Hippocampal formation (tissue), 2 donors: ENCODE measurements at regions not wholly inside any gene's neighbourhood (a gene's known extent, or its start where the extent isn't known, plus 50 kb on each side); places are given as distances from the start of the nearest gene placed in this dataset.
"Not testable (repeated sequence)": the region's sequence is repeated elsewhere in the genome, so short reads cannot be mapped to it uniquely, and the experiment has no call there.

Source experiments
- DNase-seq, 2 donors: peaks; one replicate each; lab custom pipeline; 2025; lab: John Stamatoyannopoulos, UW

GRCh38 chr16:85202631-85203461, 90.6 kb upstream of the CIBAR2 start:
- DNase-seq = peak in 1 of 2 donors; percentile 46

GRCh38 chr16:85203462-85203813, 91.2 kb upstream of the CIBAR2 start:
- DNase-seq = no peak

GRCh38 chr16:85204242-85205010, 92.2 kb upstream of the CIBAR2 start:
- DNase-seq = no peak

- DNase-seq = not testable (repeated sequence)
These were observed 93.0 kb upstream of the CIBAR2 start for GRCh38 chr16:85205257-85205656.

DNA sequence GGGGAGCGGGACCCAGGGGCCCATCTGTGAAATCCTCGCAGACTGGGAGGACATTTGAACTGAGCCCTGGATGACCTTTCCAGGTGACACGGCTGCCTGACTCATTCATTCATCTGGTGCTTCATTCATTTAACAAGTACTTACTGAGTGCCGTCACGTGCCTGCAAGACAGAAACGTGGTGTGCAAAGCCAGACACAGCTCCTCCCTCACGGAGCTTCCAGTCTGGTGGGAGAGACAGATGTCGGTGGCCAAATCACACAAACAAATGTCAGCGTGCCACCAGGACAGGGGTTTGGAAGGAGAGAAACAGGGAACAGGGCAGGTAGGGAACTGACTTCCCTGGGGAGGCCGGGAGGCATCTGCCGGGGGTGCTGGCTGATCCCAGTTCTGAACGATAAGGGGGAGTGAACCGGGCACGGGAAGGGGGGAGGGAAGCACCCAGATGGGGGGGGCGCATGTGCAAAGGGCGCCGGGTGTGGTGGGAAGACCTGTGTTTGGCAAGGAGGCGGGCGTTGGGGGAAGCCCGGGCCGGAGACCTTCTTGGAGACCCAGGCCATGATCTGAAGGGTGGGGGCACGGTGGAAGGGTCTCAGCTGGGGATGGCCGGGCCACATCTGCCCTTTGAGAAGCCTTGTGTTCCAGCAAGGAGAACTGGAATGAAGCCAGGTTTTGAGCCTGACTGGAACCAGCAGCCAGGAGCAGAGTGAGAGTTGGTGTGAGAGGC, 93.6 kb upstream of the CIBAR2 start:
- no peak for DNase-seq

DNA sequence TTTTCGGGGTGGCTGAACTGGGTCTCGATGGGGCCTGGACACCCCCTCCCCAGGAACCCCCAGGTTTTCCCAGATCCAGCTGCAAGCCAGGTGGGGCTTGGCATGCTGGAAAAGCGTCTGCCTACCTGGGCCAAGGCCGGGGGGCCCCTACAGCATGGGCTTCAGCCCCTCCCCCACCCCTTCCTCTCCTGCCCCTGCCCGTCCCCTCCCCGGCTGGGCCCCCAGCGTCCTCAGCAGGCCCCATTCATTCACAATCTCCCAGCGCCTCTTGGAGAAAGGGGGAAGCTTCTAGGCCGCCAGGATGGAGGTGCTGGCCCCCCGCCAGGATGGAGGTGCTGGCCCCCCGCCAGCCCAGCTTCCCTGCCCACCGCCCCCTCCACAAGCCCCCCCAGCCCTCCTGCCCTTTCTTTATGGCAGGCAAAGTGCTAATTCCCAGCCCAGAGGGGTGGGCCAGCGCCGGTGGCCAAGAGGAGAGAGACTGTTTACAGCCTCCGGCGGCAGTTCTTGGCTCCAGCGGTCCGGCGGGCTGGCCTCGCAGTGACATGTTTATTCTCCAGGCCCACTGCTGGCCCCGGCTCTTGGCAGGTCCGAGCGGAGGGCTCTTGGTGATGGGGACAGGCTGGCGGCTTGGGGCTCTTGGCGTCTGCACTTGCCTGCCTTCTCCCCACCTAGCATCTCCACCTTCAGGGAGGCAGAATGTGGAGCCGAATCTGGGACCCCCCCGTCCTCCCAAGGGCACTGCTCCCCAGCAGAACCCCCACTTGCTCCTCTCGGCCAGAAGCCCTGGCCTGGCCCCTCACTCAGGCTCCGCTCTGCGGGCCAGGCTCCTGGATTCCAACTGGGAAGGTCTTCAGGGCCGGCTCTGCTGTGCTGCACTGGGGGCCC, 94.4 kb upstream of the CIBAR2 start:
- peak; percentile 14 to 43 for DNase-seq

- DNase-seq = no peak
These were observed 95.2 kb upstream of the CIBAR2 start for GRCh38 chr16:85207357-85207921.

DNA sequence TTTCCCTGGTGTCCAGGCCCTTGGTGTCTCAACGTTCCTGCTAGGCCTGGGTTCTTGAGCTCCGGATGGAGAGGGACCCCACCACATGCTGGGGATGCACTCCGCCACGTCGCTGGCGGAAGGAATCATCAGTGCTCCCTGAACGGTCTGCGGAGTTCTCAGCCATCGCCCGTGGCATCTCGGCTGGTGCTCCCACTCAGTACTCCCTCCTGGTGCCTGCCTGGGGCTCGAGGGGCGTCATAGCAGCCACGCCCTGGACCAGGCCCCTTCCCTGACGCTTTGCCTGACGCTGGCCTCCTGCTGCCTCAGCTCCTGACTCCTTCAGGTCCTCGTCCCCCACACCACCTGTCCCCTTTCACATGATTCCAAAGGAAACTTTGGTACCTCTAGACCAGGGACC, 95.9 kb upstream of the CIBAR2 start:
- no peak for DNase-seq

- DNase-seq = no peak
These were observed 96.6 kb upstream of the CIBAR2 start for GRCh38 chr16:85208643-85209520.

DNA sequence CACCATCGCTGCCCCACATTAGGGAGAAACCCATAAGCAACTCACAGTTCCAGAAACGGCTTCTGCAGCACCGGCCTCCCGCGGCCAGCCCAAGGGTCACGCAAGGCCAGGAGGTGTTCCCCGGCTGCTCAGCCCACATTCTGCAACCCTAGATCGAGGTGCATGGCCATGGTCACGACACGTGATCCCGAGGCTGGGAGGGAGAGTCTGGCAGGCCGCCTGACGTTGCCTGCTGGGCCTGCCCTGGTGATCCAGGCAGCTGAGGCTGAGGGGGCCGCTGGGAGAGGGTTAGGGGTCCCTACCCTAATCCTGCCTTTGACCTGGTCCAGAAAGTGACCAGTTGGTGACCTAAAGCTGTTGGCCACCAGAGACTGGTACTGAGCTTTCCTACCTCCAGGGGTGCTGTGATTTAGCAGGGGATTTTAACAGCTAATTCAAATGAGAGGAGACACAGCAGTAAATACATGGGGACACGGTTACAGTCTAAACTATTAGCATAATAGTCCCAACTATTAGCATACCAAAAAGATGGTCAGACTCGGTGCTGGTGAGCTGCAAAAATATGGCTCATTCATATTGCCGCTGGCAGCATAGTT, 97.4 kb upstream of the CIBAR2 start:
- no peak for DNase-seq

GRCh38 chr16:85210423-85211169, 98.3 kb upstream of the CIBAR2 start:
- no peak for DNase-seq

DNA sequence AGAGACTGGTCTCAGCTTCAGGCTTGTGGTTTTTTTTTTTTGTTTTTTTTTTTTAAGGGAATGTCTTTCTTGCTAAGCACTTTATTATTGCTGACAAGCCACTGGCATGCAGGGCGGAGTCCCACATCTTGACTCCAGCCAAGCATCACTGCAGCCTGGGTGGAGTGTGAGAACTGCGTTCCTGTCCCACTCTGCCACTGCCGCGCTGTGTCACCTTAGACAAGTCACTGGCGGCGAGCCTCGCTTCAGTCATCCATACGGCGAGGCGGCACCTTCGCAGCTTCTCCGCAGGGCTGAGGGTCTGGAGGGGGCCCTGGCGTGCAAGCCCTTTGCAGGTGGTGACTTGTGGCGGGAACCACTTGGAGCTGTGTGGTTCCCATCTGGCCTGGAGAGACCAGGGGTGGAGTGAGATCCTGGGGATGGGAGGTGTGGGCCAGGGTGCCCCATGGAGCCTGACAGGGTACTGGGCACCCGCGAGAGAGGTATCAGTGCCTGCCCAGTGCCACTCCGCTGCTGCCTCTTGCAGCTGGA, 99.1 kb upstream of the CIBAR2 start:
- DNase-seq = no peak

- no peak for DNase-seq
These were observed 101.8 kb upstream of the CIBAR2 start for GRCh38 chr16:85213926-85214675.

GRCh38 chr16:85215478-85216118, 103.3 kb upstream of the CIBAR2 start:
- DNase-seq = no peak

DNA sequence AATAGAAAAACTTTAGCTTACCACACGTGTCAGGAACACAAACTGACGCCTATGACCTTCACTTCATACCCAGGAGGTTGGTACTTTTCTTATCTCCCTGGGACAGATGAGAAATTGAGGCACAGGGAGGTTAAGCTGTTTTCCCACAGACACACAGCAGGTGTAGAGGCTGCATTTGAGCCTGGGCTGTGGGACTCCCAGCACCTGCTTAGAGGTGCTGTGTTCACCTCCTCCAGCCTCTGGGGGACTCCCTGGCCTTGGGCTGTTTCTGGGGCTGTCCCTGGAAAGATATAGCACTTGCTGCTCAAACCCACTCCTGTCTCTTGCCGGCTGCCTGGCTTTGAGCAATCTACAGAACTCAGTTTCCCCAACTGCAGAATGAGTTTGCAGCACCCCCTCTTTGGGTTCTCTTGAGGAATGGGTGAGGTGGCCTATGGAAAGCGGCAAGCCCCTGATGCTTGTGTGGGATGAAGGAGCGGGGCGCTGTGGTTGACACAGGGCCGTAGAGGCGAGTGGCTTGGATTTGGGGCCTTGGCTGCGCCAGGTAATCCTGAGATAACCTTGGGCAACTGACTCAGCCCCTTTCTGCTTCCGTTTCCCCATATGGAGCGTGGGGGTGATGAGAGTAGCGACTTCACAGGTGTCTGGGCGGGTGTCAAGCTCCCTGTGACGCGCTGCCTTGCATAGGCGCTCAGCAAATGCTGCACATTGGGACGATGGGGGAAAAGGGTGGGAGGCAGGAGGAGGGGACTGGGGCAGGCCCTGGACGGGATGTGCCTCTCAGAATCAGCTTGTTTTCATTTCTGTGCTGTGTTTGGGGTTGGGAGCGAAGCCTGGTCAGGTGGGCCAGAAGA, 104.5 kb upstream of the CIBAR2 start:
- no peak for DNase-seq

GRCh38 chr16:85220125-85220839, 108.0 kb upstream of the CIBAR2 start:
- peak; percentile 49 to 57 for DNase-seq
